ENCODE measurements at regions not wholly inside any gene's neighbourhood (a gene's known extent, or its start where the extent isn't known, plus 50 kb on each side); places are given as distances from the start of the nearest gene placed in this dataset.
"Not testable (repeated sequence)": the region's sequence is repeated elsewhere in the genome, so short reads cannot be mapped to it uniquely, and the experiment has no call there.

- not testable (repeated sequence) for TF ChIP-seq POLR2A, CTCF (IDR thresholded peaks at IDR 0.05)
Measured at GRCh38 chr1:192499061-192499581, 76.5 kb upstream of the RGS1 start.
